Neuronal stem cell (in vitro differentiated cells): ENCODE measurements at regions not wholly inside any gene's neighbourhood (a gene's known extent, or its start where the extent isn't known, plus 50 kb on each side); places are given as distances from the start of the nearest gene placed in this dataset.
A peak's percentile ranks its signal among the peaks of the same experiment; 100 is the strongest.

Source experiments
- DNase-seq: peaks from one replicate; pipeline ENCODE4 v3.0.0-alpha.2; 2013; ENCODE audit warnings: low spot score
- H2AFZ ChIP-seq: one replicate; pipeline ENCODE4 v1.6.1; 2013; ENCODE audit warnings: mild to moderate bottlenecking, low read length, inconsistent platforms
- H2AK5ac ChIP-seq: 2 replicates; pipeline ENCODE4 v1.6.1; 2013; ENCODE audit warnings: low read depth, mild to moderate bottlenecking, inconsistent platforms, low read length, moderate library complexity, mixed read lengths
- H2BK120ac ChIP-seq: 2 replicates; pipeline ENCODE4 v1.6.1; 2013; ENCODE audit warnings: low read depth, mild to moderate bottlenecking, inconsistent platforms, low read length, moderate library complexity, mixed read lengths
- H2BK12ac ChIP-seq: one replicate; pipeline ENCODE4 v1.6.1; 2013; ENCODE audit warnings: low read length, inconsistent platforms
- H2BK15ac ChIP-seq: 2 replicates; pipeline ENCODE4 v1.6.1; 2013; ENCODE audit warnings: mild to moderate bottlenecking, low read length, inconsistent platforms, mixed read lengths
- H2BK5ac ChIP-seq: one replicate; pipeline ENCODE4 v1.6.1; 2013; ENCODE audit warnings: inconsistent platforms, mild to moderate bottlenecking, low read length, moderate library complexity
- H3K14ac ChIP-seq: one replicate; pipeline ENCODE4 v1.6.1; 2013; ENCODE audit warnings: low read length, inconsistent platforms
- H3K18ac ChIP-seq: 2 replicates; pipeline ENCODE4 v1.6.1; 2013; ENCODE audit warnings: low read length, inconsistent platforms
- H3K23ac ChIP-seq: 2 replicates; pipeline ENCODE4 v1.6.1; 2013; ENCODE audit warnings: low read depth, mild to moderate bottlenecking, mixed read lengths, low read length, inconsistent platforms; ENCODE audit not compliant: poor library complexity
- H3K27ac ChIP-seq: replicated peaks from 3 replicates; pipeline ENCODE4 v1.5.1; 2013; ENCODE audit warnings: low read length, inconsistent platforms
- H3K27me3 ChIP-seq, 3 experiments: 2 replicates each; pipeline ENCODE4 v1.6.1; 2013; ENCODE audit warnings: low read length in 3 of 3, mild to moderate bottlenecking in 2 of 3, inconsistent platforms in 1 of 3, low read depth in 1 of 3, mixed read lengths in 1 of 3, moderate library complexity in 1 of 3; ENCODE audit not compliant: control insufficient read depth in 3 of 3, insufficient read depth in 3 of 3
- H3K36me3 ChIP-seq, 2 donors: replicated peaks in 1 of 2; 2 replicates each; pipeline ENCODE4 v1.6.1; 2013; ENCODE audit warnings: low read length in 2 of 2; ENCODE audit not compliant: control insufficient read depth in 2 of 2, insufficient read depth in 2 of 2
- H3K4ac ChIP-seq: 2 replicates; pipeline ENCODE4 v1.6.1; 2013; ENCODE audit warnings: inconsistent platforms, mild to moderate bottlenecking, low read length, moderate library complexity
- H3K4me1 ChIP-seq, 2 donors: 1 replicate in 1 of 2; 2 replicates in 1 of 2; pipeline ENCODE4 v1.6.1; 2013; ENCODE audit warnings: low read length in 2 of 2, low read depth in 1 of 2; ENCODE audit not compliant: control insufficient read depth in 2 of 2, insufficient read depth in 1 of 2
- H3K4me2 ChIP-seq: one replicate; pipeline ENCODE4 v1.6.1; 2013; ENCODE audit warnings: mild to moderate bottlenecking, low read length, inconsistent platforms; ENCODE audit not compliant: insufficient read depth, poor library complexity, severe bottlenecking
- H3K4me3 ChIP-seq, 2 donors: 2 replicates each; pipeline ENCODE4 v1.5.1; 2013; ENCODE audit warnings: low read length in 2 of 2, mild to moderate bottlenecking in 2 of 2, inconsistent platforms in 1 of 2, moderate library complexity in 1 of 2
- H3K79me1 ChIP-seq: one replicate; pipeline ENCODE4 v1.6.1; 2013; ENCODE audit warnings: low read depth, mild to moderate bottlenecking, inconsistent platforms, low read length, moderate library complexity
- H3K9ac ChIP-seq: one replicate; pipeline ENCODE4 v1.6.1; 2013; ENCODE audit warnings: mild to moderate bottlenecking, low read depth, low read length, inconsistent platforms; ENCODE audit not compliant: poor library complexity
- H3K9me3 ChIP-seq, 2 donors: replicated peaks in 1 of 2; 2 replicates each; pipeline versions ENCODE3 to v1.6.1; 2013; ENCODE audit warnings: low read length in 2 of 2, mild to moderate bottlenecking in 2 of 2, inconsistent platforms in 1 of 2, low read depth in 1 of 2, mixed read lengths in 1 of 2, moderate library complexity in 1 of 2; ENCODE audit not compliant: control insufficient read depth in 2 of 2, insufficient read depth in 1 of 2
- H4K8ac ChIP-seq: one replicate; pipeline ENCODE4 v1.6.1; 2013; ENCODE audit warnings: low read depth, mild to moderate bottlenecking, inconsistent platforms, low read length, moderate library complexity
- H4K91ac ChIP-seq: one replicate; pipeline ENCODE4 v1.6.1; 2013; ENCODE audit warnings: low read length, low read depth, mild to moderate bottlenecking, inconsistent platforms; ENCODE audit not compliant: poor library complexity
- WGBS, 2 donors: extraction: QIAGEN DNeasy Blood & Tissue Kit; methylation state at CpG; one replicate each; pipeline ENCODE4 v1.1.7; 2013; ENCODE audit warnings: missing lambda C conversion rate in 2 of 2, mixed read lengths in 1 of 2; ENCODE audit not compliant: insufficient read length in 2 of 2, insufficient replicate concordance in 1 of 2; ENCODE audit errors: extremely low coverage in 2 of 2; 5-methylcytosine and 5-hydroxymethylcytosine counted together

DNA sequence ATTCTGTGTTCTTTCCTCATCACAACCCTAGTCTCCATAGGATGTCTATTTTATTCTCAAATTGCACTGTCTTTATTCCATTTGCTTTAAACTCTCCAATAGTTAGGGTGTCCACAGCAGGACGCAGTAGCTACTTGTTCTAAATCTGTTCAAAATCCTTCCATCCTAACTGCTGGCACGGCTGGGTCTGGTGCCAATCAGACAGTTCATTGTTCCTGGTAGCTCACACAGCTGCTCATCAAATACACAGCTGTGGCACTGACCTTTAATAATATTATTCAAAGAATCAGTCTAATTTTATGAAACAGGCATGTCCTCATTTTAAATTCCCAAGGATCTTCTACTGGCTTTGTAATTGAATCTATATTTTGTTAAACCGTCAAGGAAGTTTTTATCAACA, 59.7 kb upstream of the TMEFF2 start:
- Histone ChIP-seq H3K79me1 (no peaks in the 10 kb centered on the region), H3K4me3 (no peak overlapping the region), H4K8ac (no peak overlapping the region), H2BK15ac (no peak overlapping the region), H3K4me1 (no peaks in the 10 kb centered on the region), H2AFZ (no peak overlapping the region), H3K9ac (no peak overlapping the region), H2AK5ac (no peak overlapping the region), H3K27ac (no peak overlapping the region), H2BK12ac (no peak overlapping the region), H3K4me2 (no peak overlapping the region), H2BK120ac (no peak overlapping the region), H3K9me3 (no peaks in the 10 kb centered on the region), H3K27me3 (no peaks in the 10 kb centered on the region), H2BK5ac (no peak overlapping the region), H4K91ac (no peak overlapping the region), H3K18ac (no peak overlapping the region), H3K23ac (no peak overlapping the region), H3K36me3 (no peaks in the 10 kb centered on the region), H3K14ac (no peak overlapping the region), H3K4ac (no peak overlapping the region)
- DNase-seq: no peak
- WGBS, 2 donors: no CpG with 5 or more reads among the region's 3 CpGs

GRCh38 chr2:192253692-192254091, 59.0 kb upstream of the TMEFF2 start:
- WGBS, 2 donors: no CpG with 5 or more reads among the region's 4 CpGs
- no peak overlapping the region for H3K4me3 ChIP-seq
- H4K91ac ChIP-seq: no peak overlapping the region
- no peak overlapping the region for H2AK5ac ChIP-seq
- no peak overlapping the region for H2BK12ac ChIP-seq
- H3K23ac ChIP-seq: no peak overlapping the region
- H3K14ac ChIP-seq: no peak overlapping the region
- no peak overlapping the region for H2BK5ac ChIP-seq
- no peak overlapping the region for H3K4me2 ChIP-seq
- H2AFZ ChIP-seq: no peak overlapping the region
- no peaks in the 10 kb centered on the region for H3K79me1 ChIP-seq
- no peak overlapping the region for H2BK120ac ChIP-seq
- H3K4ac ChIP-seq: no peak overlapping the region
- H3K36me3 ChIP-seq: no peaks in the 10 kb centered on the region
- H2BK15ac ChIP-seq: no peak overlapping the region
- DNase-seq: no peak
- H3K9ac ChIP-seq: no peak overlapping the region
- H3K18ac ChIP-seq: no peak overlapping the region
- H3K27ac ChIP-seq: no peak overlapping the region
- no peaks in the 10 kb centered on the region for H3K27me3 ChIP-seq
- no peaks in the 10 kb centered on the region for H3K4me1 ChIP-seq
- H3K9me3 ChIP-seq: no peaks in the 10 kb centered on the region
- no peak overlapping the region for H4K8ac ChIP-seq

DNA sequence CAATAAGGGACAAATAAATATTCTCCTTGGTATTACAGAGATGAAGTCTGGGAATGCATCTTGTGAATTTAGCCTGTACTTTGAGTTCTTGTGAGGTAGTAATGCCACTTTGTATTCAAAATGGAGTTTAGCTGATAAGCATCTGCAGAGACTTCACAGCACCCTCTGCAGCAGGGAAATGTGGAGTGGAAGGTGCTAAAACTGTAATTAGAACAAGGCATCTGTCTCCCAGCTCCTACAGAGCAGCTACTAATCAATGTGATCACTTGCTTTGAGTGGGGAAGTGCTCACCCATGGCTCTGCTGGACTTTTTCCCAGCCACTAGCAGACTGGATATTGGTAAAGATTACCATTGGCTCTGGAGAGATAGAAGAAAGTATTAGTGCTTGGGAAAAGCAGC, 56.2 kb upstream of the TMEFF2 start:
- H3K18ac ChIP-seq: no peak overlapping the region
- no peak overlapping the region for H3K27ac ChIP-seq
- no peaks in the 10 kb centered on the region for H3K9me3 ChIP-seq
- no peaks in the 10 kb centered on the region for H3K79me1 ChIP-seq
- H2BK5ac ChIP-seq: no peak overlapping the region
- no peak overlapping the region for H3K14ac ChIP-seq
- no peak overlapping the region for H3K4me2 ChIP-seq
- peak overlapping the region; percentile 57 for H2AFZ ChIP-seq
- no peak for DNase-seq
- H4K91ac ChIP-seq: no peak overlapping the region
- H3K27me3 ChIP-seq: no peaks in the 10 kb centered on the region
- H3K4me3 ChIP-seq: no peak overlapping the region
- H4K8ac ChIP-seq: no peak overlapping the region
- no peak overlapping the region for H2BK12ac ChIP-seq
- H3K4me1 ChIP-seq: no peaks in the 10 kb centered on the region
- no peak overlapping the region for H2BK120ac ChIP-seq
- no peak overlapping the region for H2BK15ac ChIP-seq
- H3K23ac ChIP-seq: no peak overlapping the region
- H2AK5ac ChIP-seq: no peak overlapping the region
- H3K9ac ChIP-seq: no peak overlapping the region
- H3K36me3 ChIP-seq: no peaks in the 10 kb centered on the region
- no peak overlapping the region for H3K4ac ChIP-seq

DNA sequence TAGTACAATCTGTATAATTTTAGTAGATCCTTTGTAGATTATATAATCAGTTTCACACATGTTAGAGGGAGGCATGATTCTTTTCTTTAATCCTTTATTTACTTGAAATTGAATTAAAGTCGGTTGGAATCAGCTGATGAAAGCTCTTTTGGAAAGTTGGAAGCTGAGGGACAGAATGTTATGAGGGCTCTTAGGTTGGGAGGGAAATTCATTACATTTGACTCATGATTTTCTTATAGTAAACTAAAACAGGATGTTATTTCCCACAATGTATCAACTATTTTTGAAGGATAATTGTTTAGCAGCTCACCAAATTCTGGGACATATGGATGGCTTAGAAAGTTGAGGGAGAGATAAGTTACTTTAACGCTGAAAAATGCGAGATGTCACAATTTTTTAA, 52.7 kb upstream of the TMEFF2 start:
- no peak overlapping the region for H3K4ac ChIP-seq
- H4K8ac ChIP-seq: no peak overlapping the region
- peaks cover 0 to 2% of the 10 kb centered on the region in 2 donors for H3K36me3 ChIP-seq
- H3K79me1 ChIP-seq: no peaks in the 10 kb centered on the region
- no peaks in the 10 kb centered on the region for H3K27me3 ChIP-seq
- no peak overlapping the region for H2BK15ac ChIP-seq
- H2AK5ac ChIP-seq: no peak overlapping the region
- no peaks in the 10 kb centered on the region for H3K4me1 ChIP-seq
- no peak overlapping the region for H3K4me3 ChIP-seq
- no peak overlapping the region for H3K23ac ChIP-seq
- no peak overlapping the region for H3K9ac ChIP-seq
- H2BK12ac ChIP-seq: no peak overlapping the region
- H3K9me3 ChIP-seq: no peaks in the 10 kb centered on the region
- no peak overlapping the region for H3K18ac ChIP-seq
- DNase-seq: no peak
- no peak overlapping the region for H3K4me2 ChIP-seq
- no peak overlapping the region for H3K27ac ChIP-seq
- WGBS, 2 donors: no CpG with 5 or more reads among the region's 3 CpGs
- no peak overlapping the region for H3K14ac ChIP-seq
- H4K91ac ChIP-seq: no peak overlapping the region
- no peak overlapping the region for H2AFZ ChIP-seq
- no peak overlapping the region for H2BK5ac ChIP-seq
- no peak overlapping the region for H2BK120ac ChIP-seq
